HG03196 (cell line): ENCODE measurements at regions not wholly inside any gene's neighbourhood (a gene's known extent, or its start where the extent isn't known, plus 50 kb on each side); places are given as distances from the start of the nearest gene placed in this dataset.

Experiments
- ATAC-seq: cut with Tn5 transposase; IDR thresholded peaks from one replicate; pipeline ENCODE4 v1.9.1; 2021; ENCODE audit not compliant: unreplicated experiment

DNA sequence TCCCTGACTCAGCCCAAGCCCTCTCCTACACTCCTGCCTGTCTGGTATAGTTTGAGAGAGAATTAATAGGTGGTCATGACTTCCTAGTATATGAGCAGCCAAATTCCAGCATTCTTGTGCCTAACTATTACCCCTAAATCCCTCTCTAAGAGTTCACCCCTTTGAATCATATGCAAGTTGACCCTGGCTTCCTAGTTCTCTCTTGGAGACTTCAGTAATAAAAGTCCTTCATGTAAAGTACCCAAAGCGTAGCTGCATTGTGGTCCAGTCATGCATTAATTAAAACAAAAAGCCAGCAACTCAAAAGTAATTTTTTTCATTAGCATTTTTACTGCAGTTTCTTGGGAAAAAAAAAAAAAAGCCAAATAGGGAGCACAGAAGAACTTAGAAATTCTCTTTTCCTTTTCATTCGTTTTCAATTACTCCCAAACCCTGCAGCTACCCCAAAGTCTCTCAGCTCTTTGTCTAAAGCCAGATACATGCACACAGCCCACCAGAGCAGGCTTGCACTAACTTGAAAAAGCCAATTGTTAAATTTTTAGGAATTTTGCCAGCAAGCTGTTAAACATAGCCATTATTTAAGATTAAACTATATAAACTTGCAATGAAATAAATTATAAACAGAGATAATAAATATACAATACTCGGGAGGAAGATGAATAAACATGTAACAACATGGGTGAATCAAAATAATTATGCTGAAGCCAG, 50.1 kb upstream of the STT3B start:
- no peak for ATAC-seq
